Esophagus squamous epithelium (tissue), 4 donors: ENCODE measurements at regions not wholly inside any gene's neighbourhood (a gene's known extent, or its start where the extent isn't known, plus 50 kb on each side); places are given as distances from the start of the nearest gene placed in this dataset.

Source experiments
- CTCF ChIP-seq, 6 experiments: fragments of 450-650 bp in 4 of 6; fragments of 200-600 bp in 2 of 6; sonication (generic) in 2 of 6; IDR thresholded peaks; one replicate each; pipeline ENCODE4 v1.5.1; 2016 to 2019; ENCODE audit warnings: antibody characterized with exemption in 6 of 6, mild to moderate bottlenecking in 4 of 6, moderate library complexity in 4 of 6
- POLR2A ChIP-seq, 4 donors: fragments of 450-650 bp; IDR thresholded peaks; one replicate each; pipeline ENCODE4 v1.6.1; 2017; ENCODE audit warnings: antibody characterized with exemption in 4 of 4, mild to moderate bottlenecking in 4 of 4, moderate library complexity in 3 of 4

- peak in 1 of 6 experiments; percentile 22 for TF ChIP-seq CTCF (IDR thresholded peaks at IDR 0.05)
- no peak for TF ChIP-seq POLR2A (IDR thresholded peaks at IDR 0.05)
Measured at GRCh38 chr5:53733853-53734252, 173.4 kb downstream of the NDUFS4 start.
